HG03045 (cell line): ENCODE measurements at regions not wholly inside any gene's neighbourhood (a gene's known extent, or its start where the extent isn't known, plus 50 kb on each side); places are given as distances from the start of the nearest gene placed in this dataset.
A peak's percentile ranks its signal among the peaks of the same experiment; 100 is the strongest.

Source experiments
- ATAC-seq: cut with Tn5 transposase; IDR thresholded peaks from one replicate; pipeline ENCODE4 v1.9.1; 2021; ENCODE audit warnings: mild to moderate bottlenecking, moderate library complexity; ENCODE audit not compliant: unreplicated experiment

GRCh38 chr1:59136541-59137275 lies 160.2 kb upstream of the FGGY start:
- no peak for ATAC-seq

DNA sequence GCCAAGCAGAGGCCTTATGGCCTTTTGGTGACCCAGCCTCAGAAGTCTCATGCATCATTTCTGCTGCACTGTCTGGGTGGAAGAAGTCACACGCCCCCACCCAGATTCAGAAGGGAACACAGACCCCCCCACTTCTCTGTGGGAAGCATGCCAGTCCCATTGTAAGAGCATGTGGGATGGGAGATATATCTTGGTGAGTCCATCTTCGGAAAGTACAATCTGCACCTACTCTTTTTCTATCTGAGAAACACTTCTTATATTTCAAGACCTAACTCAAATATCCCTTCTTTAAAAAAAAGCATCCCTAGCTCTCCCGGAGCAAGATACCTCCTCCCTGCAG lies 159.6 kb upstream of the FGGY start:
- ATAC-seq, result no peak

- no peak for ATAC-seq
Measured at GRCh38 chr1:59137968-59138367, 158.9 kb upstream of the FGGY start.

GRCh38 chr1:59138402-59138801 lies 158.5 kb upstream of the FGGY start:
- ATAC-seq, result no peak

- ATAC-seq, result no peak
Measured at GRCh38 chr1:59139396-59139795, 157.5 kb upstream of the FGGY start.

DNA sequence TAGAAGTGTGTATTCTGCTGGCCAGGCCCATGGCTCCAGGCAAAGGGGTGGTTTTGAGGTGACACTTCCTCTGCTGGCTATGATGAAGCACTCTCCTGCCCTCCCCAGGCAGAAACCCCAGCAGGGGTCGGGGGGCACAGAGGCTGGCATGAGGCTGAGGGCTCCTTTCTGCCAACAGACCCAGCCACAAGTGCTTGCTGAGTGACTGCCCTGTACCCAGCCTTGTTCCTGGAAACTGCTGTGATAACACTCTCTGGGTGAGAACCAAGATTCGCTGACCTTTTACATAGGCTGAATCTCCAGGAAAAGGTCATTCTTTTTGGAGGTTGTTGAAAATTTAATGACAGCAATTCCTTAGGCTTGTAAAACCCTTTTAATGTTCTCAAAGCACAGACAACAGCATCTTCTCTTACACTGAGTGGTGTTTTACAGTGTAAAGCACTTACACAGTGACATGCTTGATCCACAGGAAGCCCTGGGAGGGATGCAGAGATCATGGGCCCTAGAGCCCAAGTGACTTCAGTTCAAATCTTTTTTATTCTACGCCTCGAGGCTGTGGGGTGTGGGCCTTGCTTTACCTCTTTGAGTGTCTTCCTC lies 155.5 kb upstream of the FGGY start:
- no peak for ATAC-seq

DNA sequence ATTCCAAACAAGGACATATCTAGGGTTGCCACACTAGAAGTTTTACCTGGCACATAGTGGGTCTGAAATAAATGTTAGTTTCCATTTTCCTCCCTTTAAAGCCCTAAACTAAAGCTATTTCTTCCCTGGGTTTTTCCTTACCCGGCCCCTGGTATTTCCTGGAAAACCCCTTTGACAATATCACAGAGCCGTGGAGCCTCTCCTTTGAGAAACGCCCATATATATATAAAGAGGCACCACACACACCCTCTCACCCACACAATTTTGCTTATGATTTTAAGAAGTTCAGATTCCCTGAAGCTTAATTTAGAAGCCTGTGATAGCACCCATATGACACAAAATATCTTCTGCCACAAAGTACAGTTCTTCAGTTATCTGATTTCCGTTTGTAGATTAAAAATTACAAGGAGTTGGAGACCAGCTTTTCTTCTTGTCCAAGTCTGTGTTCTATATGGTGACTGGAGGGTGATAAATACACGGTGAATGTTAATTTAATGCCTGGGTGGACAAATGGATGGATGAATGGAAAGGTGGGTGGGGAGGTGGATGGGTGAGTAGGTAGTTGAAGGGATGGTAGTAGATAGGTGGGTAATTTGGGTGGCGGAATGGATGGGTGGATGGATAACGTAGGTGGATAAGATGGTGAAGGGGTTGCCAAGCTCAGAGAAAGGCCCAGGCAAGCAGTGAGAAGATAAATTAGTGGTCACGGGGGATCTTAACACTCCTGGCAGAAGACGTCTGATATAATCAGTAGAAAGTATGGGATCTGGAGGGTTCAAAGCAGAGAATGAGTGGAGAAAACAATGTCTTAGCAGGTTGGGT lies 154.4 kb upstream of the FGGY start:
- ATAC-seq, result no peak

DNA sequence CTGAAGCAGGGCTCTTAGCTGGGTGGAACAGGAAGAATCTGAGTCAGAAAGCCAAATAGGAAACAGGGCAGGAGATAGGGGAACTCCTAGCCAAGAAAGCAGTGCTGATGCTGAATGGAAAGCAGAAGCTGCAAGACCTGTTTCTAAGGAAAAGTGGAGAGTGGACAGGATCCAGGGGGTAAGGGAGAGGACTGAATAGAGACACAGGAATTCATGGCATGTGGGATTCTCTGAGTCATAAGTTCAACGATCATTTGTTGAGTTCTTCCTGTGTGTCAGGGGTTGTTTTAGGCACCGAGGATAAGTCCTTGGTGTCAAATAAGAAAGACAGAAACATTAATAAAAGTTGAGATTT lies 153.8 kb upstream of the FGGY start:
- ATAC-seq, result no peak

DNA sequence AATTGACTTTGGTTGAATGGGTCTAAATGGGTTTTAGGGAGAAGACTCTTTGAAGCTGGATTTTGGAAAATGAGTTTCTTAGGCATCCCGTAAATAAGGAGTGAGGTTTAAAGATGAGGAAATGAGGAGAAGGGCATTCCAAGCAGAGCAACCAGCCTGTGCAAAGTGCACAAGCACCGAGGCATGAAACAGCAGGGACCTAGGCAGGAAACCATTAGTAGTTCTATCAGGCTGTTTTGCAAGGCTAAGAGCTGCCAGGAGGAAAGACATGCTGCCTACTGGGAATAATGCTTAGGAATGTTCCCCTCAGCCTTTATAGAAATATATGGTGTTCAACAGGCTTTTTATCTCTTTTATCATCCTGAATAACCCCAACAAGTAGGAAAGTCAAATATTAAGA lies 153.1 kb upstream of the FGGY start:
- no peak for ATAC-seq

GRCh38 chr1:59144959-59145358 lies 151.9 kb upstream of the FGGY start:
- no peak for ATAC-seq

DNA sequence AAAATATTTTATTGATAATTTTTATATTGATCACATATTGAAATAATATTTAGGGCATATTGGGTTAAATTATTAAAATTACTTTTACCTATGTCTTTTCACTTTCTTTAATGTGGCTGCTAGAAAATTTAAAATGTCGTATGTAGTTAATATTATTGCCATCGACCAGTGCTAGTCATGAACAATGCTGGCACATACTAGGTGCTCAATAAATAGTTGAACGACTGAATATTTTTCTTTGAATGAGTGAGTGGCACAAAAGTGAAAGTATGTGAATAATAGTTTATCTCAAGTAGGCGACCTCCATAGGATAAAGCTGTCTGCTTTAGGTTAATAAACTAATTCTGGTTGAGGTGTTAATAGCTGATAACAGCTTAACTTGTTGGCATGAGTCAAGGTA lies 150.8 kb upstream of the FGGY start:
- no peak for ATAC-seq

- ATAC-seq, result peak; percentile 75
Measured at GRCh38 chr1:59146651-59147358, 150.1 kb upstream of the FGGY start.

DNA sequence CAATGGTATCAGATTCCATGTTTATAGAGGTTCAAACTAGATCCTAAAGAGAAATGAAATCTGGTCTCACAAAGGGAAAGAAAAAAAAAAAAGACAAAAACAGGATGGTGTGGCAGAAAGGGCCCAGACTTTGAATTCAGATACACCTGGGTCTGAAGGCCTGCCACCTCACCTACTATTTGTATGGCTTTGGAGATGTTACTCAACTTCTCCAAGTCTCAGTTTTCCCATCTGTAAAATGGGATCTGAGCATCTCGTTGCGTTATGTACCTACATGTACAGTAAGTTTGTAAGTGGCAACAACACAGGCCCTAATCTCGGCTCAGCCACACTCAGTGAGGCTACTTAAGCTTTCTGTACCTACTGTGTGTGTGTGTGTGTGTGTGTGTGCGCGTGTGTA lies 147.5 kb upstream of the FGGY start:
- ATAC-seq, result no peak

GRCh38 chr1:59150577-59151386 lies 146.1 kb upstream of the FGGY start:
- ATAC-seq, result peak; percentile 67

GRCh38 chr1:59151387-59151761 lies 145.5 kb upstream of the FGGY start:
- ATAC-seq, result no peak

DNA sequence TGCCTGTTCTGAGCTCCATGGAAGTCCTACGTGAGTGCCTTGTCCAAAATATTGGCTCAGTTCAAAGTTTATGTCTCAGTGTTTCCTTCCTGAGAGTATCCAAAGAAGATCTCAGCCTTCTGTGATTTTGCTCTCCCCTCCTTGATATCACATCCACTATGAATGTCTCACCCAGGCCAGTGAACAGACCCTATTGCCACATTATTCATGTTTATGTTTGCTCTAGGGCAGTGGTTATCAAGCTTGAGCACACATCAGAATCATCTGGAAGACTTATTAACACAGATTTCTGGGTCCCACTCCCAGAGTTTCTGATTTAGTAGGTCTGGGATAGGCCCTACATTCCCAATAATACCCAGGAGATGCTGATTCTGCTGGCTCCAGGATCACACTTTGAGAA lies 145.0 kb upstream of the FGGY start:
- no peak for ATAC-seq

GRCh38 chr1:59152511-59152910 lies 144.4 kb upstream of the FGGY start:
- no peak for ATAC-seq

DNA sequence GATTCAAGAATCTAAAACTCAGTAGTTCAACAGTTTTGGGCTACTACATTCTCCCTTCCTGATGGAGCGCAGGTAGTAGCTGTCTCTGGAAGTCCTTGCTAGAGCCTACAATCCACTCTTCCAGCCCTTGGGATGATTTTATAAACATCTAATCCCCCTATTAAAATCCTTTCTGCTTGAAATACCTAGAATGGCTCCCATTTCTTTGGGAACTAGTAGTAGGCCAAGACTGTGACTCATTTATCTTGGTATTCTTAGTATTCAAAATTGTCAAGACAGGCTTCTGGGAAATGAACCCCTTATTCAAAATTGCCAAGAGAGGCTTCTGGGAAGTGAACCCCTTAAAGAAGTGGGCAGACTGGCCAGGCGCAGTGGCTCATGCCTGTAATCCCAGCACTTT lies 142.5 kb upstream of the FGGY start:
- no peak for ATAC-seq

DNA sequence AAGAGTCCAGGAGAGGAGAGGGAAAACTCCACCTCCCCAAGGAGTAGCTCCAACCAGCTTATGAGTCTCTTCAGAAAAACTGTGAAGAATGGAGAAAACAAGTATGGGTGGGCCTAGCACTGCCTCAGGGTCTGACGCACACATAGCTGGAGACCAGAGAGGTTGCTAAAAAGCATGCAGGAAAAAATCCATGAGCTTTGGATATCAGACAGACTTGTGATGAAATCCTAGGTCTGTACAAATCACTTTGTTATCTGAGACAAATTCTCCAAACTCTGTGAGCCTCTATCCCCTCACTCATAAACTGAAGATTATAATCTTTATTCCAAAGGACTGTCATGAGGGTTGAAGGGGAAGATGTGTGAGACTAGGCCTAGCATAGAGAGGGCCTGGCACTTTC lies 141.5 kb upstream of the FGGY start:
- ATAC-seq, result no peak

GRCh38 chr1:59156051-59156450 lies 140.8 kb upstream of the FGGY start:
- ATAC-seq, result no peak
